ENCODE measurements at regions not wholly inside any gene's neighbourhood (a gene's known extent, or its start where the extent isn't known, plus 50 kb on each side); places are given as distances from the start of the nearest gene placed in this dataset.
A peak's percentile ranks its signal among the peaks of the same experiment; 100 is the strongest.

GRCh38 chr17:55668312-55668920 lies 54.2 kb downstream of the TMEM100 start:
- no peak for DNase-seq (ENCODE audit: low read depth)
- H3K4me3 ChIP-seq (ENCODE audit: low read depth, low read length), result no peak overlapping the region
- TF ChIP-seq CTCF (IDR thresholded peaks at IDR 0.05; ENCODE audit: low read depth, low read length) (no peak), POLR2A (IDR thresholded peaks at IDR 0.05; ENCODE audit: extremely low read depth, insufficient read length) (no peak), MYC (IDR thresholded peaks at IDR 0.05; ENCODE audit: low read depth, low read length) (no peak)
- TF ChIP-seq, protein P1, sequence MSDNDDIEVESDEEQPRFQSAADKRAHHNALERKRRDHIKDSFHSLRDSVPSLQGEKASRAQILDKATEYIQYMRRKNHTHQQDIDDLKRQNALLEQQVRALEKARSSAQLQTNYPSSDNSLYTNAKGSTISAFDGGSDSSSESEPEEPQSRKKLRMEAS (IDR thresholded peaks at IDR 0.05; ENCODE audit: low read depth, low read length), result no peak

DNA sequence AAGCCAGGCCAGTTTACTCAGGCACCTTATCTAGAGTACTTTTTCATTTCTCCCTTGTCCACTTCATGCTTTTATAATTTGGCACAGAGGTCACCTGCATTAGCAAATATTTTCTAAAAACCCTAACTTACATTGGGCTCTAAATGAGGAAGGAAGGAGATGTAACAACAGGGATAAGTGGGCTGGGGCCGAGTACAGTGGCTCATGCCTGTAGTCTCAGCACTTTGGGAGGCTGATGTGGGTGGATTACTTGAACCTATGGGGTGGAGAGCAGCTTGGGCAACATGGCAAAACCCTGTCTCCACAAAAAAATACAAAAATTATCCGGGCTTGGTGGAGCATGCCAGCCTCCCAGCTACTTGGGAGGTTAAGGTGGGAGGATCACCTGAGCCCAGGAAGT lies 55.9 kb downstream of the TMEM100 start:
- no peak overlapping the region for H3K4me3 ChIP-seq (ENCODE audit: low read depth, low read length)
- DNase-seq (ENCODE audit: low read depth), result no peak
- no peak for TF ChIP-seq CTCF (IDR thresholded peaks at IDR 0.05; ENCODE audit: low read depth, low read length)

DNA sequence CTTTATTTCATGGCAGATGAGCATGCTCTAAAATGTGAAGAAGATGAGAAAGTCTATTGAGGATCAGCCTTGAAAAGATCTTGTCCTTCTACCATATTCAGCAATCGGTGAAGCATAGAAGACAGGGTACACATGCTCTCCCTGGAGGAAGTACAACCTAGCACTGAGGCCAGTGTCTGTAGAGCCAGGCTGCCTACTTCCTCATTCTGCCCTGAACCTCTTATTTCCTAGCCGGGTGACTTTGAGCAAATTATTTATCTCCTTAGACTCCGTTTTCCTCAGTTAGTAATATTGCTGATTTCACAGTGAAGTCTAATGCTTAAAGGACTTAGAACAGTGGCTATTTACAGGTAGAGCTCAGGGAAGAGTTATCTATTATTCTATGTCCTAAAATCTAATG lies 58.4 kb downstream of the TMEM100 start:
- TF ChIP-seq CTCF (IDR thresholded peaks at IDR 0.05; ENCODE audit: low read depth, low read length) (no peak), MYC (IDR thresholded peaks at IDR 0.05; ENCODE audit: low read depth, low read length) (0 out of 2 replicates have a peak, but pooled peaks have one; percentile 25)
- TF ChIP-seq, protein P1 (IDR thresholded peaks at IDR 0.05; ENCODE audit: low read depth, low read length), result 0 out of 2 replicates have a peak, but pooled peaks have one; percentile 21
- H3K4me3 ChIP-seq (ENCODE audit: low read depth, low read length), result no peak overlapping the region
- DNase-seq (ENCODE audit: low read depth), result peak; percentile 70

GRCh38 chr17:55663400-55663799 lies 59.3 kb downstream of the TMEM100 start:
- TF ChIP-seq, protein P1 (IDR thresholded peaks at IDR 0.05; ENCODE audit: low read depth, low read length), result no peak
- TF ChIP-seq CTCF (IDR thresholded peaks at IDR 0.05; ENCODE audit: low read depth, low read length) (no peak), MYC (IDR thresholded peaks at IDR 0.05; ENCODE audit: low read depth, low read length) (no peak), POLR2A (IDR thresholded peaks at IDR 0.05; ENCODE audit: extremely low read depth, insufficient read length) (no peak)
- no peak for DNase-seq (ENCODE audit: low read depth)
- no peak overlapping the region for H3K4me3 ChIP-seq (ENCODE audit: low read depth, low read length)

GRCh38 chr17:55661963-55662834 lies 60.5 kb downstream of the TMEM100 start:
- H3K4me3 ChIP-seq (ENCODE audit: low read depth, low read length), result no peak overlapping the region
- TF ChIP-seq, protein P1 (IDR thresholded peaks at IDR 0.05; ENCODE audit: low read depth, low read length), result no peak
- TF ChIP-seq MYC (IDR thresholded peaks at IDR 0.05; ENCODE audit: low read depth, low read length) (no peak), CTCF (IDR thresholded peaks at IDR 0.05; ENCODE audit: low read depth, low read length) (no peak), POLR2A (IDR thresholded peaks at IDR 0.05; ENCODE audit: extremely low read depth, insufficient read length) (no peak)
- DNase-seq (ENCODE audit: low read depth), result no peak
